ENCODE measurements at regions not wholly inside any gene's neighbourhood (a gene's known extent, or its start where the extent isn't known, plus 50 kb on each side); places are given as distances from the start of the nearest gene placed in this dataset.
A peak's percentile ranks its signal among the peaks of the same experiment; 100 is the strongest.

GRCh38 chr22:49662681-49663080 is 165.0 kb downstream of the BRD1 start:
- Histone ChIP-seq H3K4me1 (ENCODE audit: insufficient read depth, poor library complexity, severe bottlenecking) (no peaks in the 10 kb centered on the region), H3K9me3 (ENCODE audit: severe bottlenecking) (no peaks in the 10 kb centered on the region), H3K27ac (ENCODE audit: poor library complexity, severe bottlenecking) (no peak overlapping the region), H3K4me3 (ENCODE audit: severe bottlenecking) (no peak overlapping the region), H3K36me3 (ENCODE audit: low read depth) (no peaks in the 10 kb centered on the region), H3K27me3 (ENCODE audit: insufficient read depth, poor library complexity, severe bottlenecking) (peaks cover 15% of the 10 kb centered on the region)
- ATAC-seq (ENCODE audit: low read depth): no peak
- no peak for TF ChIP-seq CTCF (IDR thresholded peaks at IDR 0.05; ENCODE audit: poor library complexity, severe bottlenecking)
- peak; percentile 34 for DNase-seq (ENCODE audit: low spot score)

- no peak overlapping the region for H3K4me3 ChIP-seq (ENCODE audit: severe bottlenecking)
- no peak for TF ChIP-seq CTCF (IDR thresholded peaks at IDR 0.05; ENCODE audit: poor library complexity, severe bottlenecking)
- H3K36me3 ChIP-seq (ENCODE audit: low read depth): no peaks in the 10 kb centered on the region
- ATAC-seq (ENCODE audit: low read depth) (no peak), DNase-seq (ENCODE audit: low spot score) (peak; percentile 50)
- peaks cover 15% of the 10 kb centered on the region for H3K27me3 ChIP-seq (ENCODE audit: insufficient read depth, poor library complexity, severe bottlenecking)
- H3K27ac ChIP-seq (ENCODE audit: poor library complexity, severe bottlenecking): no peak overlapping the region
- no peaks in the 10 kb centered on the region for H3K4me1 ChIP-seq (ENCODE audit: insufficient read depth, poor library complexity, severe bottlenecking)
- H3K9me3 ChIP-seq (ENCODE audit: severe bottlenecking): no peaks in the 10 kb centered on the region
Measured at GRCh38 chr22:49660794-49661781, 166.6 kb downstream of the BRD1 start.

- TF ChIP-seq CTCF (IDR thresholded peaks at IDR 0.05; ENCODE audit: poor library complexity, severe bottlenecking): no peak
- ATAC-seq (ENCODE audit: low read depth) (no peak), DNase-seq (ENCODE audit: low spot score) (peak; percentile 15)
- peaks cover 15% of the 10 kb centered on the region for H3K27me3 ChIP-seq (ENCODE audit: insufficient read depth, poor library complexity, severe bottlenecking)
- no peak overlapping the region for H3K27ac ChIP-seq (ENCODE audit: poor library complexity, severe bottlenecking)
- no peak overlapping the region for H3K4me3 ChIP-seq (ENCODE audit: severe bottlenecking)
- H3K9me3 ChIP-seq (ENCODE audit: severe bottlenecking): no peaks in the 10 kb centered on the region
- no peaks in the 10 kb centered on the region for H3K4me1 ChIP-seq (ENCODE audit: insufficient read depth, poor library complexity, severe bottlenecking)
- H3K36me3 ChIP-seq (ENCODE audit: low read depth): no peaks in the 10 kb centered on the region
Measured at GRCh38 chr22:49660321-49660720, 167.4 kb downstream of the BRD1 start.

GRCh38 chr22:49659924-49660315 is 167.8 kb downstream of the BRD1 start:
- Histone ChIP-seq H3K4me3 (ENCODE audit: severe bottlenecking) (no peak overlapping the region), H3K4me1 (ENCODE audit: insufficient read depth, poor library complexity, severe bottlenecking) (no peaks in the 10 kb centered on the region), H3K9me3 (ENCODE audit: severe bottlenecking) (no peaks in the 10 kb centered on the region), H3K27me3 (ENCODE audit: insufficient read depth, poor library complexity, severe bottlenecking) (peaks cover 11% of the 10 kb centered on the region), H3K27ac (ENCODE audit: poor library complexity, severe bottlenecking) (no peak overlapping the region), H3K36me3 (ENCODE audit: low read depth) (no peaks in the 10 kb centered on the region)
- DNase-seq (ENCODE audit: low spot score) (peak; percentile 60), ATAC-seq (ENCODE audit: low read depth) (no peak)
- no peak for TF ChIP-seq CTCF (IDR thresholded peaks at IDR 0.05; ENCODE audit: poor library complexity, severe bottlenecking)
